Activated CD8-positive, alpha-beta T cell treated with anti-CD3 and anti-CD28 coated beads for 36 hours (primary cell): ENCODE measurements at regions not wholly inside any gene's neighbourhood (a gene's known extent, or its start where the extent isn't known, plus 50 kb on each side); places are given as distances from the start of the nearest gene placed in this dataset.

Experiments used
- ATAC-seq: fragments of 200-7000 bp; cut with Tn5 transposase; one replicate; pipeline ENCODE4 v1.10.0; 2021; ENCODE audit warnings: mild to moderate bottlenecking, moderate library complexity
- CTCF ChIA-PET: fragments of 350-600 bp; sonication (Branson Sonifier 250); formaldehyde crosslinking; loops from one replicate; lab custom pipeline; 2021; ENCODE audit warnings: antibody characterized with exemption; lab: Charles Lee
- POLR2A ChIA-PET: fragments of 350-600 bp; sonication (Branson Sonifier 250); formaldehyde crosslinking; loops from one replicate; lab custom pipeline; 2021; ENCODE audit warnings: antibody characterized with exemption; lab: Charles Lee
- DNase-seq: peaks from one replicate; pipeline ENCODE4 v3.0.0-alpha.2; 2020
- H3K27ac Mint-ChIP-seq: one replicate; pipeline ENCODE4 v1.8.0; 2021; ENCODE audit warnings: mild to moderate bottlenecking, mixed read lengths
- H3K27me3 Mint-ChIP-seq: one replicate; pipeline ENCODE4 v1.8.0; 2021; ENCODE audit warnings: mixed read lengths
- H3K36me3 Mint-ChIP-seq: one replicate; pipeline ENCODE4 v1.8.0; 2021; ENCODE audit warnings: low read depth, mixed read lengths
- H3K4me1 Mint-ChIP-seq: one replicate; pipeline ENCODE4 v1.8.0; 2021; ENCODE audit warnings: low read depth, mixed read lengths
- H3K4me3 Mint-ChIP-seq: one replicate; pipeline ENCODE4 v1.8.0; 2021; ENCODE audit warnings: mild to moderate bottlenecking, moderate library complexity, mixed read lengths
- H3K9me3 Mint-ChIP-seq: one replicate; pipeline ENCODE4 v1.8.0; 2021; ENCODE audit warnings: mixed read lengths
- intact Hi-C: fragments of 100-400 bp; cut with micrococcal nuclease; formaldehyde crosslinking; loops from one replicate; pipeline ENCODE4 v1.10.0; 2022
- TF ChIP-seq, protein P1 (sequence below): fragments of 200-600 bp; IDR thresholded peaks from one replicate; pipeline ENCODE4 v1.8.0; 2022; ENCODE audit warnings: antibody characterized with exemption, mild to moderate bottlenecking

DNA sequence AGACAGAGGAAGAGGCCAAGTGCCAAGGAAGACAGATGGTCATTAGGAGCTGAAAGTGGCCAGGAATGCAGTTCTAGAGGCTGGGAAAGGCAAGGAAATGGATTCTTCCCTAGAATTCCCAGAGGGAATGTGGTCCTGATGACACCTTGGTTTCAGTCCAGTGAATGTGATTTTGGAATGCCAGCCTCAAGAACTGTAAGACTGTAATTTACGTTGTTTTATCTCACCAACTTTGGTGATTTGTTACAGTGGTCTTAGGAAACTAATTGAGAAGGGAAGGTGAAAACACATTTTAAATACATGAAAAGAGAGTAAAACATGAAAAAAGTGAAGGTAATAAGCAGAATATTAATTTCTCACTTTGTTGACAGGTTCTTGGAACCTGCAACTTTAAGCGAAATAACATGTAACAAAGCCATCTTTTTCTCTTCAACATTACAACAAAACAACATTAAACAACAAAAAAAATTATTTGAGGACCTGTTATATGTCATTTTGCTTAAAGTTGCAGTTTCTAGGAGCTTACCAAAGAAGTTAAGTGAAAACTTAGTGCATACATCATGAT, 370.2 kb downstream of the METTL4 start:
- Mint-ChIP-seq H3K27me3 (peaks cover 4% of the 10 kb centered on the region), H3K4me1 (no peaks in the 10 kb centered on the region), H3K9me3 (no peaks in the 10 kb centered on the region), H3K36me3 (no peaks in the 10 kb centered on the region), H3K4me3 (no peak overlapping the region), H3K27ac (no peak overlapping the region)
- ChIA-PET POLR2A (no interaction called here), CTCF (no interaction called here)
- TF ChIP-seq, protein P1, sequence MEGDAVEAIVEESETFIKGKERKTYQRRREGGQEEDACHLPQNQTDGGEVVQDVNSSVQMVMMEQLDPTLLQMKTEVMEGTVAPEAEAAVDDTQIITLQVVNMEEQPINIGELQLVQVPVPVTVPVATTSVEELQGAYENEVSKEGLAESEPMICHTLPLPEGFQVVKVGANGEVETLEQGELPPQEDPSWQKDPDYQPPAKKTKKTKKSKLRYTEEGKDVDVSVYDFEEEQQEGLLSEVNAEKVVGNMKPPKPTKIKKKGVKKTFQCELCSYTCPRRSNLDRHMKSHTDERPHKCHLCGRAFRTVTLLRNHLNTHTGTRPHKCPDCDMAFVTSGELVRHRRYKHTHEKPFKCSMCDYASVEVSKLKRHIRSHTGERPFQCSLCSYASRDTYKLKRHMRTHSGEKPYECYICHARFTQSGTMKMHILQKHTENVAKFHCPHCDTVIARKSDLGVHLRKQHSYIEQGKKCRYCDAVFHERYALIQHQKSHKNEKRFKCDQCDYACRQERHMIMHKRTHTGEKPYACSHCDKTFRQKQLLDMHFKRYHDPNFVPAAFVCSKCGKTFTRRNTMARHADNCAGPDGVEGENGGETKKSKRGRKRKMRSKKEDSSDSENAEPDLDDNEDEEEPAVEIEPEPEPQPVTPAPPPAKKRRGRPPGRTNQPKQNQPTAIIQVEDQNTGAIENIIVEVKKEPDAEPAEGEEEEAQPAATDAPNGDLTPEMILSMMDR, result no peak
- intact Hi-C loops, result no loop called here
- ATAC-seq, result no peak
- no peak for DNase-seq

DNA sequence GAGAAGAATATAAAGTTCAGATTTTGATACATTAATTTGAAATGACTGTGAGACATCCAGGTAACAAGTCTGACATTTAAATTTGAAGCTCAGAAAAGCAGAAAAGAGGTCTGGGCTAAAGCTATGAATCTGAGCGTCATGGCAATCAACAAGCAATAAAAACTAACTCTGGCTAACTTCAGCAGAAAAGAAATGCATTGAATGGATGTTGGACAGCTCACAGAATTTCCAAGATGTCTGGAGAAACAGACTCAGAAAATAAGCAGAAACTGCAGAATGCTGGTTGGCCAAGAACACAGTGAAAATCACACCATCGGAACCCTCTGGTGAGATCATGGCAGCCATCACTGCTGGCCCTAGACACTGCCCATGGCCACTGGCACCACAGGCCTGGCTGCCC, 366.6 kb downstream of the METTL4 start:
- TF ChIP-seq, protein P1, result no peak

DNA sequence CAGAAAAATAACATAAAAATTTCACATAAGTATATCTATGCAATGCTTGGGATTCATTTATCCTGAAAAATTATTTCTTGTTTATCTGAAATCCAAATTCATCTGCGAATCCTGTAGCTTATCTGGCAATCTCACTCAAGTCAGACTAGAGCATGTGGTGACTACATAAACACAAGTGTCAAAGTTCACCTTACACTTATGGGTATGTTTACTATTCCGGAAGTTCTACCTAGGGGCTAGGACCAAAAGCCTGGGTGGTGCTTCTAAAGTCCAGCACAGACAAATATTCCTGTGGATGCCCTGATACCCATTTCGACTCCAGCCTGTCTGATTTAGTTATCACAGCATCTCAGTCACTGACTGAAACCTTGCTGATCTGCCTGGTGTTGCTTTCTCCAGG, 364.0 kb downstream of the METTL4 start:
- Mint-ChIP-seq H3K4me3 (no peak overlapping the region), H3K4me1 (no peaks in the 10 kb centered on the region), H3K27ac (no peak overlapping the region), H3K9me3 (no peaks in the 10 kb centered on the region), H3K27me3 (peaks cover 4% of the 10 kb centered on the region), H3K36me3 (no peaks in the 10 kb centered on the region)
- TF ChIP-seq, protein P1, result no peak
- intact Hi-C loops, result no loop called here
- POLR2A ChIA-PET, result no interaction called here
- no peak for DNase-seq
- CTCF ChIA-PET, result no interaction called here
- no peak for ATAC-seq

More for the DNA sequence above, 366.6 kb downstream of the METTL4 start:
- intact Hi-C loops, result no loop called here
- ChIA-PET CTCF (no interaction called here), POLR2A (no interaction called here)
- Mint-ChIP-seq H3K36me3 (no peaks in the 10 kb centered on the region), H3K27me3 (peaks cover 4% of the 10 kb centered on the region), H3K4me1 (no peaks in the 10 kb centered on the region), H3K27ac (no peak overlapping the region), H3K9me3 (no peaks in the 10 kb centered on the region), H3K4me3 (no peak overlapping the region)
- no peak for DNase-seq
- no peak for ATAC-seq

DNA sequence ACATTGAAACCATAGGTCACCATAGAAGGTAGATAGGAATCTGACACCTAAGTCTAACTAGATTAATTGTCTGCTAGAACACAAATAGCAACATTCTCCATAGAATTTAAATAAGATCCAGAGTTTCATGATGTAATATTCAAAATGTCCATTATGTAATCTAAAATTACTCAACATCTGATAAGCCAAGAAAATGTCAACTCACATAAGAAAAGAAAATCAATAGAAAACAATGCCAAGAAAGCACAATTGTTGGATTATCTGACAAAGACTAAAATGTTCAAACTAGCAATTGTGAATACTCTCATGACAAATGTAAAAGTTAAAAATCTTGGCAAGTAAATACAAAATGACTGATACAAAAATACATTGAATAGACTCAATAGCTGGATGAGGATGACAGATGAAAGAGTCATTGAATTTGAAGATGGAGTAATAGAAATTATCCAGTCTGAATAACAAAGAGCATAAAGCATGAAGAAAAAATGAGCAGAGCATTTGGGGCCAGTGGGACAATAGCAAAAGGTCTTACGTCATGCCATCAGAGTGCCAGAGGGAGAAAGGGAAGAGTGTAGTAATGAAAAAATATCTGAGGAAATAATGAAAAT, 358.6 kb downstream of the METTL4 start:
- intact Hi-C loops, result no loop called here
- Mint-ChIP-seq H3K27ac (no peak overlapping the region), H3K4me3 (no peak overlapping the region), H3K36me3 (no peaks in the 10 kb centered on the region), H3K27me3 (peaks cover 4% of the 10 kb centered on the region), H3K4me1 (no peaks in the 10 kb centered on the region), H3K9me3 (no peaks in the 10 kb centered on the region)
- ATAC-seq (no peak), DNase-seq (no peak)
- TF ChIP-seq, protein P1, result no peak
- ChIA-PET POLR2A (no interaction called here), CTCF (no interaction called here)

DNA sequence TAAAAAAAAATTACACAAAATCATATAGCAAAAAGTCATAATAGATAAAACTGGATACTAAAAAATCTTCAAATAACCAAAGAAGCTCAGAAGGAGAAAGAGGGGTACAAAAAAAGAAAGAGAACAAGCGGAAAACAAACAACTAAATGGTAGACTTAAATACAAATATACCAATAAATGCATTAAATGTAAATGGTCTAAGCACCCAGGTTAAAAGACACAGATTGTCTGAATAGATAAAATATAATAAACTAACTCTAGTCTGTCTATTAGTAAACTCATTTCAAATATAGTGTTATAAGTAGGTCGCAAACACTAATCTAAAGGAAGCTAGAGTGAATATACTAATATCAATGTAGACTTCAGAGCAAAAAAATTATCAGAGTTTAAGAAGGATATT, 357.4 kb downstream of the METTL4 start:
- TF ChIP-seq, protein P1, result no peak
- CTCF ChIA-PET, result no interaction called here
- H3K27ac Mint-ChIP-seq, result no peak overlapping the region
- intact Hi-C loops, result no loop called here
- ATAC-seq, result no peak
- POLR2A ChIA-PET, result no interaction called here
- no peaks in the 10 kb centered on the region for H3K9me3 Mint-ChIP-seq
- no peaks in the 10 kb centered on the region for H3K4me1 Mint-ChIP-seq
- no peak overlapping the region for H3K4me3 Mint-ChIP-seq
- no peaks in the 10 kb centered on the region for H3K36me3 Mint-ChIP-seq
- H3K27me3 Mint-ChIP-seq, result peaks cover 7% of the 10 kb centered on the region
- DNase-seq, result no peak
